ENCODE measurements at regions not wholly inside any gene's neighbourhood (a gene's known extent, or its start where the extent isn't known, plus 50 kb on each side); places are given as distances from the start of the nearest gene placed in this dataset.

- no peak for TF ChIP-seq POLR2A (IDR thresholded peaks at IDR 0.05)
- TF ChIP-seq, protein P1, sequence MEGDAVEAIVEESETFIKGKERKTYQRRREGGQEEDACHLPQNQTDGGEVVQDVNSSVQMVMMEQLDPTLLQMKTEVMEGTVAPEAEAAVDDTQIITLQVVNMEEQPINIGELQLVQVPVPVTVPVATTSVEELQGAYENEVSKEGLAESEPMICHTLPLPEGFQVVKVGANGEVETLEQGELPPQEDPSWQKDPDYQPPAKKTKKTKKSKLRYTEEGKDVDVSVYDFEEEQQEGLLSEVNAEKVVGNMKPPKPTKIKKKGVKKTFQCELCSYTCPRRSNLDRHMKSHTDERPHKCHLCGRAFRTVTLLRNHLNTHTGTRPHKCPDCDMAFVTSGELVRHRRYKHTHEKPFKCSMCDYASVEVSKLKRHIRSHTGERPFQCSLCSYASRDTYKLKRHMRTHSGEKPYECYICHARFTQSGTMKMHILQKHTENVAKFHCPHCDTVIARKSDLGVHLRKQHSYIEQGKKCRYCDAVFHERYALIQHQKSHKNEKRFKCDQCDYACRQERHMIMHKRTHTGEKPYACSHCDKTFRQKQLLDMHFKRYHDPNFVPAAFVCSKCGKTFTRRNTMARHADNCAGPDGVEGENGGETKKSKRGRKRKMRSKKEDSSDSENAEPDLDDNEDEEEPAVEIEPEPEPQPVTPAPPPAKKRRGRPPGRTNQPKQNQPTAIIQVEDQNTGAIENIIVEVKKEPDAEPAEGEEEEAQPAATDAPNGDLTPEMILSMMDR (IDR thresholded peaks at IDR 0.05) = no peak
- no peak for TF ChIP-seq EP300 (IDR thresholded peaks at IDR 0.05; ENCODE audit: low read depth)
- no peak for TF ChIP-seq POLR2AphosphoS5 (IDR thresholded peaks at IDR 0.05)
Measured at GRCh38 chr12:90546511-90546910, 408.5 kb downstream of the CCER1 start.

All from transverse colon (tissue), 4 donors.